ENCODE measurements at regions not wholly inside any gene's neighbourhood (a gene's known extent, or its start where the extent isn't known, plus 50 kb on each side); places are given as distances from the start of the nearest gene placed in this dataset.

DNA sequence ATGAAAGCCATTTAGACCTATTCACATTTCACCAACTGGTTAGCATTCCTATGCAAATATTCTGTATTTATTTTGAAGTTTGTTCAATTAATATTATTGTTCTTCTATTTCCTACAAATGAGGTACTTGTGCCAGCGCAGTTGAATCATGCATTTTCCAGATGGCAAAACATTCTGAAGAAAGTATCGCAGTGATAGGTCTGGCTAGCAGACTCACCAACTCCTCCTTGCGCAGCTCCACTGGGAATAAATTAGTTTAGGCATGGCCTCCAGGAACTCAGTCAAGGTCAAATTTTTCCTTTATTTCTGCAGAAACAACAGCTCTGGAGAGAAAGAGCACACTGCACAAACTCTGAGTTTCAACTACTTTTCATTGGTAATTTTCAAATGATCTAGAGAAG is 437.7 kb downstream of the COL12A1 start:
- Histone ChIP-seq H3K27ac (no peak overlapping the region), H3K36me3 (no peaks in the 10 kb centered on the region), H3K27me3 (no peaks in the 10 kb centered on the region), H3K4me1 (no peaks in the 10 kb centered on the region), H3K9me3 (no peaks in the 10 kb centered on the region), H3K4me3 (no peak overlapping the region)
- TF ChIP-seq CTCF (IDR thresholded peaks at IDR 0.05 in 4 of 5, conservative IDR thresholded peaks at IDR 0.05 in 1 of 5) (no peak), POLR2A (IDR thresholded peaks at IDR 0.05) (no peak)
- in situ Hi-C loops (cut with MboI; ENCODE audit: low sequenced_read_pairs in 4 of 4) (no loop called here), intact Hi-C loops (cut with DNase I; ENCODE audit: low total_unique reads) (no loop called here)
- no peak for ATAC-seq
- DNase-seq: no peak

DNA sequence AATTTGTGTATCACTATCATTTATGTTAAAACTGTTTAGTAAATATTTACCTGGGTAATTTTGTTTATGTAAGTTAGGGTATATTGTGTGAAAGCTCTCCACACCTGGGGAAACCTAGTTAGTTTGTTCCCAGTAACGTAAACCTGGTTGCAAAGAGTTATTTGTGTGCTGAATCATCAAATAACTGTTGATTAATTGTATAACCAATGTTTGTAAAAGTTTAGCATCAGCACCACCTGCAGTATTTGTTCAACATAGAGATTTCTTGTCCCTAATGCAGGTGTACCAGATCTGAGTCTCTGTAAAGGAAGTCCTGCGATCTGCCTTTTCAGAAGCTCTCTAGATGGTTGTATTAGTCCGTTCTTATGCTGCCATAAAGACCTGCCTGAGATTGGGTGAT is 440.4 kb downstream of the COL12A1 start:
- no peaks in the 10 kb centered on the region for H3K27me3 ChIP-seq
- no peak overlapping the region for H3K4me3 ChIP-seq
- no peaks in the 10 kb centered on the region for H3K36me3 ChIP-seq
- no peak for DNase-seq
- intact Hi-C loops (cut with DNase I; ENCODE audit: low total_unique reads) (no loop called here), in situ Hi-C loops (cut with MboI; ENCODE audit: low sequenced_read_pairs in 4 of 4) (no loop called here)
- no peaks in the 10 kb centered on the region for H3K4me1 ChIP-seq
- H3K27ac ChIP-seq: no peak overlapping the region
- no peaks in the 10 kb centered on the region for H3K9me3 ChIP-seq
- ATAC-seq: no peak
- TF ChIP-seq CTCF (IDR thresholded peaks at IDR 0.05 in 4 of 5, conservative IDR thresholded peaks at IDR 0.05 in 1 of 5): no peak
- no peak for TF ChIP-seq POLR2A (IDR thresholded peaks at IDR 0.05)

DNA sequence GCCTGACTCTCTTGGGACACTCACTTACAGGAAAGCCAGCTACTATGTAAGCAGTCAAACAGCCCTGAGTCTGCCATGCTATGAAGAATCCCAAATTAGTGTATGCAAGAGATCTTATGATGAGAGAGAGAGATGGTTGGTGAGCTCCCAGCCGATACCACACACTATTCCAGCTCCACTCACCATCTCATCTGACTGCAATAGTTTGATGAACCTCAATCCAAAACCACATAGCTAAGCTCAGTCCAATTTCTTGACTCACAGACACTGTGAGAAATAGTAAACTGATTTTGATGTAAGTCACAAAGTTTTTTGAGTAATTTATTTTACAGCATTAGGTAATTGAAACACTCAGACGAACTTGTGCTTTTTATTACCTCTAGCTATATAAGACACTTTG is 441.4 kb downstream of the COL12A1 start:
- ATAC-seq (no peak), DNase-seq (no peak)
- H3K36me3 ChIP-seq: no peaks in the 10 kb centered on the region
- in situ Hi-C loops (cut with MboI; ENCODE audit: low sequenced_read_pairs in 4 of 4) (no loop called here), intact Hi-C loops (cut with DNase I; ENCODE audit: low total_unique reads) (no loop called here)
- no peaks in the 10 kb centered on the region for H3K9me3 ChIP-seq
- TF ChIP-seq CTCF (IDR thresholded peaks at IDR 0.05 in 4 of 5, conservative IDR thresholded peaks at IDR 0.05 in 1 of 5) (no peak), POLR2A (IDR thresholded peaks at IDR 0.05) (no peak)
- H3K27ac ChIP-seq: no peak overlapping the region
- no peak overlapping the region for H3K4me3 ChIP-seq
- H3K4me1 ChIP-seq: no peaks in the 10 kb centered on the region
- H3K27me3 ChIP-seq: no peaks in the 10 kb centered on the region

DNA sequence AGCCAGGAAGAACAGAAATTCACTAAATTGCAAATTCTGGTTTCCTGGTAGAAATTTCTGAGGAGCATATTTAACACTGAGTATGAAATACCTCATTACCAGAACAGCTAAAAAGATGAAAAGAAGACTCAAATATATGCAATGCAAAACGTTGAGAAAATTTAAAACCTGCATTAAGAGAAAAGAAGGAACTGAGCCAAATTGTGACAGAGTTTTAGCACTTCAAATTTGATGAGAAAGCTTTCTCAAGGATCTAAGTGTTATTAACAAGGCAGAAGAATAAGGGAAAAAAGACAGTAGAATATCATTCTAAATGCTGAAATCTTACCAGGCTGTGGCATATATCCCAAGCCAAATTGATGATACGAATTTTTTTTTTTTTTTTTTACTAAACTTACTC is 443.0 kb downstream of the COL12A1 start:
- intact Hi-C loops (cut with DNase I; ENCODE audit: low total_unique reads): no loop called here
- ATAC-seq: no peak
- no peaks in the 10 kb centered on the region for H3K4me1 ChIP-seq
- no peaks in the 10 kb centered on the region for H3K36me3 ChIP-seq
- no peak overlapping the region for H3K4me3 ChIP-seq
- no peaks in the 10 kb centered on the region for H3K27me3 ChIP-seq
- no peak for TF ChIP-seq POLR2A (IDR thresholded peaks at IDR 0.05)
- TF ChIP-seq CTCF (IDR thresholded peaks at IDR 0.05 in 4 of 5, conservative IDR thresholded peaks at IDR 0.05 in 1 of 5): no peak
- H3K27ac ChIP-seq: no peak overlapping the region
- H3K9me3 ChIP-seq: no peaks in the 10 kb centered on the region
- in situ Hi-C loops (cut with MboI; ENCODE audit: low sequenced_read_pairs in 4 of 4): no loop called here
- no peak for DNase-seq

- ATAC-seq: no peak
- intact Hi-C loops (cut with DNase I; ENCODE audit: low total_unique reads) (loop anchor here (10.0 kb wide), 1 partner anchor 447 kb away; the partner anchor contains the start of gene COL12A1), in situ Hi-C loops (cut with MboI; ENCODE audit: low sequenced_read_pairs in 4 of 4) (loop anchor here in 1 of 4 donors (10.0 kb wide), 1 partner anchor 447 kb away; the partner anchor contains the start of gene COL12A1)
- Histone ChIP-seq H3K27ac (no peak overlapping the region), H3K4me3 (no peak overlapping the region), H3K4me1 (no peaks in the 10 kb centered on the region), H3K36me3 (no peaks in the 10 kb centered on the region), H3K27me3 (no peaks in the 10 kb centered on the region), H3K9me3 (no peaks in the 10 kb centered on the region)
- no peak for TF ChIP-seq POLR2A (IDR thresholded peaks at IDR 0.05)
- no peak for TF ChIP-seq CTCF (IDR thresholded peaks at IDR 0.05 in 4 of 5, conservative IDR thresholded peaks at IDR 0.05 in 1 of 5)
- DNase-seq: no peak
Observed at GRCh38 chr6:74757813-74758212, 448.0 kb downstream of the COL12A1 start.
